ENCODE measurements at regions not wholly inside any gene's neighbourhood (a gene's known extent, or its start where the extent isn't known, plus 50 kb on each side); places are given as distances from the start of the nearest gene placed in this dataset.

DNA sequence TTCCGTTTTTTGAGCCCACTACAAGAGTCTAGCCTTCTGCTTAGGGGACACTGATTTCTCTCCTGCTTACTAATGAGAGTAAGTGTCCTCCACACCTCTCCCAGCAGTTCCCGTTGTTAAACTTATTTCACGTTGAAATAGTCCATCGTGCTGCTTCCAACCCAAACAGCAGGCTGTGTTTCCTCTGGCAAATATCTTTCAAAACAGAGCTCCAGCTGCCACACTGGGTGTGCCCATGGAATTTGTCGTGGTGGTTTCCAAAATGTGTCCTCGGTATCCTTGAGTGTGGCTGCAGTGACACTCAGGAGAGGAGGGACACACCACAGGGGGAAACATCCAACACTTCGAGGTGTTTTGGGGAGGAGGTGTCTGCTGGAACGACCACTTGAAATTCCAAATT, 176.5 kb upstream of the RALGAPA2 start:
- Mint-ChIP-seq H3K4me3 (ENCODE audit: unreplicated experiment) (no peak overlapping the region), H3K36me3 (ENCODE audit: unreplicated experiment) (no peaks in the 10 kb centered on the region), H3K9me3 (ENCODE audit: unreplicated experiment) (peaks cover 3% of the 10 kb centered on the region), H3K4me1 (ENCODE audit: low read depth, unreplicated experiment) (no peaks in the 10 kb centered on the region), H3K27me3 (ENCODE audit: unreplicated experiment) (peaks cover 5% of the 10 kb centered on the region), H3K27ac (ENCODE audit: unreplicated experiment) (no peak overlapping the region)
- DNase-seq = no peak
- TF ChIP-seq, protein P1, sequence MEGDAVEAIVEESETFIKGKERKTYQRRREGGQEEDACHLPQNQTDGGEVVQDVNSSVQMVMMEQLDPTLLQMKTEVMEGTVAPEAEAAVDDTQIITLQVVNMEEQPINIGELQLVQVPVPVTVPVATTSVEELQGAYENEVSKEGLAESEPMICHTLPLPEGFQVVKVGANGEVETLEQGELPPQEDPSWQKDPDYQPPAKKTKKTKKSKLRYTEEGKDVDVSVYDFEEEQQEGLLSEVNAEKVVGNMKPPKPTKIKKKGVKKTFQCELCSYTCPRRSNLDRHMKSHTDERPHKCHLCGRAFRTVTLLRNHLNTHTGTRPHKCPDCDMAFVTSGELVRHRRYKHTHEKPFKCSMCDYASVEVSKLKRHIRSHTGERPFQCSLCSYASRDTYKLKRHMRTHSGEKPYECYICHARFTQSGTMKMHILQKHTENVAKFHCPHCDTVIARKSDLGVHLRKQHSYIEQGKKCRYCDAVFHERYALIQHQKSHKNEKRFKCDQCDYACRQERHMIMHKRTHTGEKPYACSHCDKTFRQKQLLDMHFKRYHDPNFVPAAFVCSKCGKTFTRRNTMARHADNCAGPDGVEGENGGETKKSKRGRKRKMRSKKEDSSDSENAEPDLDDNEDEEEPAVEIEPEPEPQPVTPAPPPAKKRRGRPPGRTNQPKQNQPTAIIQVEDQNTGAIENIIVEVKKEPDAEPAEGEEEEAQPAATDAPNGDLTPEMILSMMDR (IDR thresholded peaks at IDR 0.05; ENCODE audit: partially characterized antibody, unreplicated experiment) = no peak

DNA sequence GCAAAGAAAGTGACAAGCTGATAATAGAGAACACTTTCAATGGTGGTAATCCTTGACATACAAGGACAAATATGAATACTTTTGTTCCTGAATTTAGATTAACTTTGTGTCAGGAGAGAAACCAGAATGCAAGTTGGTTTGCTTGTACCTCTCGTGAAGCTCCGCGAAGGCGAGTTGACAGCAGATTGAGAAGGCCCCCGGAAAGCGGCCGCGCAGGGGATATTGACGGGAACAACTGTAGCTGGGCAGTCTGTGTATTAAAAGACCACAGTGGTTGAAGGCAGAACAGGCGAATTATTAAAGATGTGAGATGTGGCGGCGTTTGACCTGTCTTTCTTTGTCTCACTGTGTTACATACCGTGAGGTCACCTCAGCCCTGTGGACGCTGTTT, 175.8 kb upstream of the RALGAPA2 start:
- H3K4me3 Mint-ChIP-seq (ENCODE audit: unreplicated experiment) = no peak overlapping the region

DNA sequence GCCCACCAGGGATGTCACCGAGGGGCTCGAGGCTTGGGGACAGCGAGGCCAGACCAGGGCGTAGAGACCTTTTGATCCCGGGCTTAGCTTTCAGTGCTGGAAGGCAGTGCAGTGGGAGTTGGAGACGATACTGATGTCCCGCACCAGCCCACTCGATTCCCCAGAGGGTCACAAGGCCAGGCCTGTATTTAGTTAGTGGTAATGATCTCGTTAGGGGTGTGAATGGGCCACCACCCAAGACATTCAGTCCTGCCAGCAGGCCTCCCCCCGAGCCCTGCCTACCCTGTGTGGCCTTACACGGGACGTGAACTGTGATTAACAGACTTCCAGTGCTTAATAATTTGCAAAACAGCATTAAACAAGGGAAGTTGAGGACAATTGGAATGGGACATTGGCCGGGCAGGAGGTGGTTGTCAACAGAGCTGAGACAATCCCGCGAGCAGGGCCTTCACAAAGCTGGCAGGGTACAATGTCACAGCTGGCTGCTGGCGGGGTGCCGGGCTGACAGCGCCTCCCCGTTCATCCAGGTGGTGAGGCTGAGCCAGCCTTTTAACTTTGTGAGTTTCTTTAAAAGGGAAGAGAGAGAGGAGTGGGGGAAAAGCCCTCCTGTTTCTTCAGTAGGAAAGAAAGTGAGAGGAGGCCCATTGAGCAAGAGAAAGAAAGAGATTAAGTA, 175.3 kb upstream of the RALGAPA2 start:
- Mint-ChIP-seq H3K27ac (ENCODE audit: unreplicated experiment) (no peak overlapping the region), H3K36me3 (ENCODE audit: unreplicated experiment) (no peaks in the 10 kb centered on the region), H3K9me3 (ENCODE audit: unreplicated experiment) (peaks cover 3% of the 10 kb centered on the region), H3K27me3 (ENCODE audit: unreplicated experiment) (peaks cover 5% of the 10 kb centered on the region), H3K4me3 (ENCODE audit: unreplicated experiment) (no peak overlapping the region), H3K4me1 (ENCODE audit: low read depth, unreplicated experiment) (no peaks in the 10 kb centered on the region)
- TF ChIP-seq, protein P1 (IDR thresholded peaks at IDR 0.05; ENCODE audit: partially characterized antibody, unreplicated experiment) = no peak
- no peak for DNase-seq

More for the DNA sequence above, 175.8 kb upstream of the RALGAPA2 start:
- no peaks in the 10 kb centered on the region for H3K4me1 Mint-ChIP-seq (ENCODE audit: low read depth, unreplicated experiment)
- H3K36me3 Mint-ChIP-seq (ENCODE audit: unreplicated experiment) = no peaks in the 10 kb centered on the region
- no peak overlapping the region for H3K27ac Mint-ChIP-seq (ENCODE audit: unreplicated experiment)
- TF ChIP-seq, protein P1 (IDR thresholded peaks at IDR 0.05; ENCODE audit: partially characterized antibody, unreplicated experiment) = no peak
- peaks cover 5% of the 10 kb centered on the region for H3K27me3 Mint-ChIP-seq (ENCODE audit: unreplicated experiment)
- peaks cover 3% of the 10 kb centered on the region for H3K9me3 Mint-ChIP-seq (ENCODE audit: unreplicated experiment)
- no peak for DNase-seq

DNA sequence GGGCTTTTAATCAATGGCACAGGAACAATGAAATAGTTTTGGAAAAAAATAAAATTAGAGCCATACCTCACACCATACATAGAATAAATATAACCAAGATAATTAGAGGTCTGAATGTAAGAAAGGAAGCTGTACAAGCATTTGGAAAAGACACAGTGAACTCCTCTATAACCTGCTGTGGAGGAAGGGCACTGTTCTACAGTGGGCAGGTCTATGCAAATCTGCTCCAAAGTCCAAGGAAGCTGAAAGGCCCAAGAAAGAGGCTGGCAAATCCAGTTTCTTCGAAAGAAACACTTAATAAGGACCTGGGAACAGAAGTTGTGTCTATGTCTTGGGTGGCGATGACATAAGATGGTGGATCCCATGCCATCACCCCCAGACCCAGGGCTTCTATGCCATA, 169.4 kb upstream of the RALGAPA2 start:
- TF ChIP-seq, protein P1 (IDR thresholded peaks at IDR 0.05; ENCODE audit: partially characterized antibody, unreplicated experiment) = no peak
- no peak for DNase-seq
- no peaks in the 10 kb centered on the region for H3K4me1 Mint-ChIP-seq (ENCODE audit: low read depth, unreplicated experiment)
- H3K36me3 Mint-ChIP-seq (ENCODE audit: unreplicated experiment) = no peaks in the 10 kb centered on the region
- H3K27me3 Mint-ChIP-seq (ENCODE audit: unreplicated experiment) = peaks cover under 1% of the 10 kb centered on the region
- no peaks in the 10 kb centered on the region for H3K9me3 Mint-ChIP-seq (ENCODE audit: unreplicated experiment)
- no peak overlapping the region for H3K27ac Mint-ChIP-seq (ENCODE audit: unreplicated experiment)
- no peak overlapping the region for H3K4me3 Mint-ChIP-seq (ENCODE audit: unreplicated experiment)

DNA sequence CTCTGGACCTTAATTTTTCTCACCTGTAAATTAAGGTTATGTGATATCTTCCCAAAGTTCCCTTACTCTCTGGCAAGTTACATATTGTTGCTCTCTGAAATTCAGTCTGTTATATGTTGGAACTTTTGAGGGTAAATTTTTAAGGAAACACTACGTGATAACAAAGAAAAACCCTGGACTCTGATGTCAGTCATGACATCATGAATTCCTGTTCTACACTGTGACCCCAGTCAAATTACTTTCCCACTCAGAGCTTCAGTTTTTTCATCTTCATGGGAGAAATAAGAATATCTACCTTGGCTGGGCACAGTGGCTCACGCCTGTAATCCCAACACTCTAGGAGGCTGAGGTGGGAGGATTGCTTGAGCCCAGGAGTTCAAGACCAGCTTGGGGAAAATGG, 164.6 kb upstream of the RALGAPA2 start:
- Mint-ChIP-seq H3K27me3 (ENCODE audit: unreplicated experiment) (no peaks in the 10 kb centered on the region), H3K4me3 (ENCODE audit: unreplicated experiment) (no peak overlapping the region)

More for the DNA sequence above, 164.6 kb upstream of the RALGAPA2 start:
- Mint-ChIP-seq H3K4me1 (ENCODE audit: low read depth, unreplicated experiment) (peaks cover 4% of the 10 kb centered on the region), H3K27ac (ENCODE audit: unreplicated experiment) (no peak overlapping the region), H3K9me3 (ENCODE audit: unreplicated experiment) (no peaks in the 10 kb centered on the region), H3K36me3 (ENCODE audit: unreplicated experiment) (no peaks in the 10 kb centered on the region)
- DNase-seq = no peak
- TF ChIP-seq, protein P1 (IDR thresholded peaks at IDR 0.05; ENCODE audit: partially characterized antibody, unreplicated experiment) = no peak

Measured in glutamatergic neuron (in vitro differentiated cells).